ENCODE measurements at regions not wholly inside any gene's neighbourhood (a gene's known extent, or its start where the extent isn't known, plus 50 kb on each side); places are given as distances from the start of the nearest gene placed in this dataset.

DNA sequence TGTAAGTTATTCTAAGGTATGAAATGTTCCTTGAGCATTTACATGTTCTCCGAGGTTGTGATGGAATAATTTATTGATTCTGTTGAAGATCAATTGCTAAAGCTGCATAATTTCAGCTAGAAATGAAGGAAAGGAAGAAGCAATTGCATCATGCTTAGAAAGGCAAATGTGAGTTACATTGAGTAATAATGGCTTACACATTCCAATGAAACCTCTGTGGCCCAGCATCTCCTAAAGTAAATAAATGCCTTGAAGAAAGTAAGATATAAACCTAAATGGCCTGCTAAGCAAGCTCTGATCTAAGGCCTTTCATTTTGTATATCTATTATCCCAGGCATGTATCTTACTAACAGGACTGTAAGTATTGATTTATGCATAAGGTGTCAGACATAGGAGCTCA is 677.3 kb upstream of the RGMB start:
- TF ChIP-seq TAF1 (IDR thresholded peaks at IDR 0.05; ENCODE audit: low read depth, low read length) (no peak), POU2F2 (IDR thresholded peaks at IDR 0.05; ENCODE audit: low read depth, low read length) (no peak), POLR2A (IDR thresholded peaks at IDR 0.05; ENCODE audit: low read depth, low read length) (no peak)
